ENCODE measurements at regions not wholly inside any gene's neighbourhood (a gene's known extent, or its start where the extent isn't known, plus 50 kb on each side); places are given as distances from the start of the nearest gene placed in this dataset.

GRCh38 chr15:70318594-70319465 is 221.1 kb upstream of the TLE3 start:
- intact Hi-C loops (cut with DNase I, micrococcal nuclease), result no loop called here
- ATAC-seq, result no peak
- peak in 1 of 2 donors; percentile 56 for DNase-seq

GRCh38 chr15:70316059-70316600 is 218.4 kb upstream of the TLE3 start:
- intact Hi-C loops (cut with DNase I, micrococcal nuclease), result no loop called here
- DNase-seq, result no peak
- no peak for ATAC-seq

GRCh38 chr15:70315431-70315830 is 217.7 kb upstream of the TLE3 start:
- DNase-seq (no peak), ATAC-seq (no peak)
- intact Hi-C loops (cut with DNase I, micrococcal nuclease), result no loop called here

DNA sequence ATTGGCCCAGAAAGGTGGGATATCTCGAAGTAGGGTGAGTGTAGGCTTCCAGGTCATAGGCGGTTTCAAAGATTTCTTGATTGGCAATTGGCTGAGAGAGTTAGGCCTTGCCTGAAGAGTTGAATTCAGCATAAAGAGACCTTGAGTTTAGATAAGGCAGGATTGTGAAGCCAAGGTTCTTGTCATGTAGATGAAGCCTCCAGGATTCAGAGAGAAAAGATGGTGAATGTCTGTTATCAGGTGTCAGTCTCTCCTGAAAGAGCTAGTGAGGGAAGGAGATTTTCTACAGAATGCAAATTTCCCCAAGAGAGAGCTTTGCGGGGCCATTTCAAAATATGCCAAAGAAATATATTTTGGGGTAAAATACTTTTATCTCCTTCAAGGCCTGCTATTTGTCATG is 217.0 kb upstream of the TLE3 start:
- DNase-seq (no peak), ATAC-seq (no peak)
- intact Hi-C loops (cut with DNase I, micrococcal nuclease), result no loop called here

- no peak for ATAC-seq
These were observed 216.3 kb upstream of the TLE3 start for GRCh38 chr15:70314018-70314354.

GRCh38 chr15:70313099-70314017 is 215.6 kb upstream of the TLE3 start:
- intact Hi-C loops (cut with DNase I, micrococcal nuclease), result no loop called here
- DNase-seq (no peak), ATAC-seq (no peak)

More at GRCh38 chr15:70314018-70314354, 216.3 kb upstream of the TLE3 start:
- no peak for DNase-seq
- intact Hi-C loops (cut with DNase I, micrococcal nuclease), result no loop called here

DNA sequence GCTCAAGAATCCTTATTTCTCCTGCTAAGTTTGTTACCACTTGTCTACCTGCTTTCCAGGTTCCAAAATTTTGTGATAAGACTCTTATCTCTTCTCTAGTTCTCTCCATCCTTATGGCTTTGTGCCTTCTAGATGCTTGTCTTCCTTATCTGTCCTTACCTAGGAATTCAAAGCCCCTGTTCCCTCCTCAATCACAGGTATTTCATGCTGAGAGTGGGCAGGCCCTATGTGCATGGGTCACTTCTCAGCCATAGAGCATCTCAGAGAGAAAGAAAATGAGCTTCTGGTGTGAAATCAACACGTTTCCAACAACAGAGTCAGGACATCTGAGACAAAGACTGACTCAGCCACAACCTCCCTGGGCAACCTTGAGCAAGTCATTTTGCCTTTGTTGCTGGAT is 214.1 kb upstream of the TLE3 start:
- no peak for DNase-seq
- intact Hi-C loops (cut with DNase I, micrococcal nuclease), result no loop called here
- no peak for ATAC-seq

DNA sequence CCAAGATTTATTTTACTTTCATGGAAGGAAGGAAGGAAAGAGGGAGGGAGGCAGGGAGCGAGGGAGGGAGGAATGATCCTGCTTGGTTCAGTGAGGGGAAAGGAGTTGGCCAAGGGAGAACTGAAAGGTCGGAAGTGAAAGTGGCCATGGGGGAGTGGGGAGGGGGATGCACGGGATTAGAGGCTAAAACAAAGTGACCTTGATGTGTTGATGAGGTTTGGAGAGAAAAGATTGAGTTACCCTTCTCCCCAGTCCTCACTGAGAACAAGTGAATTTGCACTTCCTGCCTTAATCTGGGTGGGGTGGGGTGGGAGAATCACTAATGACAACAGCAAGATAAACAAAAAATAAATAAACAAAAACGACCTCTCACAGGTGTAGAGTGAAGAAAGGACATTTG is 212.0 kb upstream of the TLE3 start:
- intact Hi-C loops (cut with DNase I, micrococcal nuclease), result no loop called here
- DNase-seq (no peak), ATAC-seq (no peak)

- DNase-seq (no peak), ATAC-seq (no peak)
- intact Hi-C loops (cut with DNase I, micrococcal nuclease), result no loop called here
These were observed 211.2 kb upstream of the TLE3 start for GRCh38 chr15:70308735-70309434.

- ATAC-seq (no peak), DNase-seq (no peak)
- intact Hi-C loops (cut with DNase I, micrococcal nuclease), result no loop called here
These were observed 210.5 kb upstream of the TLE3 start for GRCh38 chr15:70308011-70308734.

DNA sequence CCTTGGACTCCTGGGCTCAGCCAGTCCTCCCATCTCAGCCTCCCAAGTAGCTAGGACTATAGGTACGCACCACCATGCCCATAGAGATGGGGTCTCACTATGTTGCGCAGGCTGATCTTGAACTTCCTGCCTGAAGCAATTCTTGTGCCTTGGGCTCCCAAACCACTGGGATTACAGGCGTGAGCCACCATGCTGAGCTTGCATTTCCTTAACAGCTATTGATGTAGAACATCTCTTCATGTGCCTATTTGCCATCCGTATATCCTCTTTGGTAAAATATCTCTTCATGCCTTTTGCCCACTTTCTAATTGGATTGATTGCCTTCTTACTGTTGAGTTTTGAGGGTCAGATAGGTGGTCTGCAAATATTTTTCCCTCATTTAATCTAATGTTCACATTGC is 208.9 kb upstream of the TLE3 start:
- ATAC-seq (no peak), DNase-seq (no peak)
- intact Hi-C loops (cut with DNase I, micrococcal nuclease), result no loop called here

- DNase-seq (no peak), ATAC-seq (no peak)
- intact Hi-C loops (cut with DNase I, micrococcal nuclease), result no loop called here
These were observed 208.4 kb upstream of the TLE3 start for GRCh38 chr15:70306081-70306480.

DNA sequence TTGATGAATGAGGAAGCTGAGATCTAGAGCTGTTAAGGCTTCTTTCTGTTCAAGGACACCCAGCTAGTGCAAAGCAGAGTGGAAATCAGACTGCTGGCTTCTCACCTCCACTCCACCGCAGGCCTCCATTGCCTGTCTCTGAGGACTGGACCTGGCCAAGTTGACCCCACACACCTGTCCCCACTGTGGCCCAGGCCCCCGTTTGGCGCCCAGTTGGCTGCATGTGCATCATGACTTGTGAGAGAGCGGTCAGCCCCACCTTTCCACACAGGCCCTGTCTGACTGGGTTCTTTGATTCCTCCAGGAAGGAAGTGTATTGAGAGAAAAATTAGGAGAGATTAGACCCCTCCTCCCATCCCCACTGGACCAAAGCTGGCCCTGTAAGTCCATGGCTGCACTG is 206.3 kb upstream of the TLE3 start:
- DNase-seq (no peak), ATAC-seq (no peak)
- intact Hi-C loops (cut with DNase I, micrococcal nuclease), result no loop called here

DNA sequence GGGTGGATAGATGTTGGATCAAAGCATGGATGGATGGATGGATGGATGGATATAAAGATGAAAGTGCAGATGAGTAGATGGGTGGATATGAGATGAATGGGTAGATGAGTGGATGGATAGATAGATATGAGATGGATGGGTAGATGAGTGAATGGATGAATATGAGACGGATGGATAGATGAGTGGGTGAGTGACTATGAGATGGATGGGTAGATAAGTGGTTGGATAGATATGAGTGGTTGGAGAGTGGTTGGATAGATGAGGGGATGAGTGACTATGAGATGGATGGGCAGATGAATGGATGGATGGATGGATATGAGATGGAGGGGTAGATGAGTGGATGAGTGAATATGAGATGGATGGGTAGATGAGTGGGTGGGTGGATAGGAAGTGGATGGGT is 204.6 kb upstream of the TLE3 start:
- intact Hi-C loops (cut with DNase I, micrococcal nuclease), result no loop called here
- no peak for DNase-seq
- ATAC-seq, result no peak

DNA sequence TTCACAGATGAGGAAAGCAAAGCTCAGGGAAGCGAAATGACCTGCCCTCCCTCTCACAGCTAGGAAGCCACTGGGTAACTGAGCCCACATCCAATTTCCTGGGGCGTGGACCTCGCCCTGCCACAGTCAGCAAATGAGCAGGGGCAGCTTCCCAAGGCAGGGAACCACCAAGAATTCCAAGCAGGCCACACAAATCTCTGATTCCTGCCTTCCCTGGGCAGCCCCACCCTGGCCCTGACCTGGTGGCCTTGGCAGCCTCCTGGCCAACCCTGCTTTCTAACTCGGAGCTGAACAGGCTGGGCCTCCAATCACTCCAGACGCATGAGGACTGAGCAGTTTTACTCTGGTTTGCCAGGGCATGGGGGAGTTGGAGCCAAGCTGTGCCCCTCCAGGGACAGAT is 203.7 kb upstream of the TLE3 start:
- DNase-seq (no peak), ATAC-seq (no peak)
- intact Hi-C loops (cut with DNase I, micrococcal nuclease), result no loop called here

DNA sequence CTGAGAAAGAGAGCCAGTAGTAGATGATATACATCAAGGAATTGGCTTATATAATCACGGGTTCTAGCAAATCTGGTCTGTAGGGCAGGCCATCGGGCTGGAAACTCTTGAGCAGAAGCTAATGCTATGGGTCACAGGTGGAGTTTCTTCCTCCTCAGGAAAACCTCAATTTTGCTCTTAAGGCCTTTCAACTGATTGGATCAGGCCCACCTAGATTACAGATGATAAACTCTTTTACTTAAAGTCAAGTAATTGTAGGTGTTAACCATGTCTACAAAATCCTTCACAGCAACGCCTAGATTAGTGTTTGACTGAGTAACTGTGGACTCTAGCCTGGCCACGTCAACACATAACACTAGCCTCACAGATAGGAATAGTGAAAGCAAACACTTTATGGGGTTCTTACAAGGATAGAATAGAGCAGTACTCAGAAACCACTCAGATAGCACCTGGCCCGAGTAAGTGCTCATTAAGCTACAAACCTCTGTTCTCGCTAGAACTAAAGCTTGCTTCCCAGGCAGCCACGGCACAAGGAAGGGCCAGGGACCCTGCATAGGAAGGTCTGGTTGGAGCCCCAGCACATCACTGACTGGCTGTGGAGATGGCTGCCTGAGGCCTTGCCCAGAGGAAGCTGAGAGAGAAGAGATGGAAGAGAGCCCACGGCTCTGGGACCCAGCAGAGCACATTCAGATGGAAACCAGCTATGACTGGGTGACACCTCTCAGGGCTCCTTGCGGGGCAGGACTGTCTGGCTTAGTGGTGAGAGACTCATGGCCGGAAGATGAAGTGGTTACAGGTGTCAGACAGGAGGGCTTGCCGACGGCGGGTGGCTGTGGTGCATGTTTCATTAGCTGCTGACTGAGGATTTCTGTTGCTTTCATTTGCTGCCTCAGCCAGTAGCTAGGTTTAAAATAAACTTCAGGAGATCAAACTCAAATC is 202.5 kb upstream of the TLE3 start:
- DNase-seq (peak in 1 of 2 donors; percentile 50), ATAC-seq (peak; percentile 98)
- intact Hi-C loops (cut with DNase I, micrococcal nuclease), result no loop called here

- ATAC-seq (no peak), DNase-seq (no peak)
- intact Hi-C loops (cut with DNase I, micrococcal nuclease), result no loop called here
These were observed 199.8 kb upstream of the TLE3 start for GRCh38 chr15:70297465-70298058.

Measured in left colon (tissue), 2 donors.